Liver (tissue), 8 donors: ENCODE measurements at regions not wholly inside any gene's neighbourhood (a gene's known extent, or its start where the extent isn't known, plus 50 kb on each side); places are given as distances from the start of the nearest gene placed in this dataset.
"Not testable (repeated sequence)": the region's sequence is repeated elsewhere in the genome, so short reads cannot be mapped to it uniquely, and the experiment has no call there.

Experiments used
- DNase-seq: peaks from one replicate; pipeline ENCODE4 v3.0.0-alpha.2; 2017; ENCODE audit warnings: low spot score
- H3K27ac ChIP-seq, 2 donors: one replicate each; pipeline ENCODE4 v1.7.0; 2013; ENCODE audit warnings: inconsistent platforms in 2 of 2, low read length in 2 of 2, control low read depth in 1 of 2, low read depth in 1 of 2, mild to moderate bottlenecking in 1 of 2
- H3K27me3 ChIP-seq, 4 donors: one replicate each; pipeline versions ENCODE4 v1.6.1 to v1.7.0; 2013; ENCODE audit warnings: low read length in 3 of 4, inconsistent platforms in 1 of 4, mild to moderate bottlenecking in 1 of 4, moderate library complexity in 1 of 4; ENCODE audit not compliant: control insufficient read depth in 4 of 4, insufficient read depth in 4 of 4
- H3K36me3 ChIP-seq, 4 donors: one replicate each; pipeline versions ENCODE4 v1.6.1 to v1.7.0; 2013; ENCODE audit warnings: low read length in 3 of 4, mild to moderate bottlenecking in 3 of 4, low read depth in 1 of 4, moderate library complexity in 1 of 4; ENCODE audit not compliant: control insufficient read depth in 4 of 4, insufficient read depth in 3 of 4
- H3K4me1 ChIP-seq, 4 donors: one replicate each; pipeline versions ENCODE4 v1.6.1 to v1.7.0; 2013; ENCODE audit warnings: low read length in 3 of 4, mild to moderate bottlenecking in 3 of 4, moderate library complexity in 1 of 4; ENCODE audit not compliant: control insufficient read depth in 4 of 4, insufficient read depth in 4 of 4
- H3K4me3 ChIP-seq, 3 donors: one replicate each; pipeline versions ENCODE4 v1.6.1 to v1.7.0; 2013; ENCODE audit warnings: low read length in 3 of 3, control low read depth in 1 of 3, low read depth in 1 of 3, mild to moderate bottlenecking in 1 of 3
- H3K9ac ChIP-seq, 2 donors: one replicate each; pipeline ENCODE4 v1.7.0; 2013; ENCODE audit warnings: low read length in 2 of 2, mild to moderate bottlenecking in 2 of 2, moderate library complexity in 2 of 2, control low read depth in 1 of 2, low read depth in 1 of 2
- H3K9me3 ChIP-seq, 4 donors: one replicate each; pipeline versions ENCODE4 v1.6.1 to v1.7.0; 2013; ENCODE audit warnings: low read length in 3 of 4; ENCODE audit not compliant: control insufficient read depth in 4 of 4
- EGR1 ChIP-seq, 2 donors: IDR thresholded peaks; 2 replicates each; pipeline ENCODE4 v1.6.1; 2016 to 2018; ENCODE audit warnings: antibody characterized with exemption in 2 of 2, low read depth in 2 of 2
- FOXA1 ChIP-seq: IDR thresholded peaks from 2 replicates; pipeline ENCODE4 v1.6.1; 2016; ENCODE audit warnings: antibody characterized with exemption
- FOXA2 ChIP-seq: IDR thresholded peaks from 2 replicates; pipeline ENCODE4 v1.6.1; 2016; ENCODE audit warnings: antibody characterized with exemption
- GABPA ChIP-seq, 2 donors: IDR thresholded peaks in 1 of 2; conservative IDR thresholded peaks in 1 of 2; 2 replicates each; pipeline ENCODE4 v1.6.1; 2016; ENCODE audit warnings: antibody characterized with exemption in 2 of 2, mild to moderate bottlenecking in 1 of 2, moderate library complexity in 1 of 2
- HNF4A ChIP-seq, 2 donors: conservative IDR thresholded peaks; 2 replicates each; pipeline ENCODE4 v1.6.1; 2016; ENCODE audit warnings: antibody characterized with exemption in 2 of 2, mild to moderate bottlenecking in 2 of 2
- HNF4G ChIP-seq: IDR thresholded peaks from 2 replicates; pipeline ENCODE4 v1.6.1; 2016; ENCODE audit warnings: antibody characterized with exemption
- JUND ChIP-seq, 2 donors: IDR thresholded peaks; 2 replicates each; pipeline ENCODE4 v1.6.1; 2016; ENCODE audit warnings: antibody characterized with exemption in 2 of 2
- MAX ChIP-seq: IDR thresholded peaks from 2 replicates; pipeline ENCODE4 v1.6.1; 2016; ENCODE audit warnings: antibody characterized with exemption
- NR2F2 ChIP-seq: IDR thresholded peaks from 2 replicates; pipeline ENCODE4 v1.6.1; 2016; ENCODE audit warnings: antibody characterized with exemption
- RAD21 ChIP-seq, 2 donors: IDR thresholded peaks; 2 replicates each; pipeline ENCODE4 v1.6.1; 2016; ENCODE audit warnings: antibody characterized with exemption in 2 of 2, mild to moderate bottlenecking in 2 of 2
- RXRA ChIP-seq, 2 donors: IDR thresholded peaks; 2 replicates each; pipeline ENCODE4 v1.6.1; 2017 to 2018; ENCODE audit warnings: antibody characterized with exemption in 2 of 2, mild to moderate bottlenecking in 1 of 2
- SP1 ChIP-seq: IDR thresholded peaks from 2 replicates; pipeline ENCODE4 v1.6.1; 2018; ENCODE audit warnings: antibody characterized with exemption, mild to moderate bottlenecking
- TAF1 ChIP-seq: conservative IDR thresholded peaks from 2 replicates; pipeline ENCODE4 v1.6.1; 2016; ENCODE audit warnings: antibody characterized with exemption, mild to moderate bottlenecking
- YY1 ChIP-seq: IDR thresholded peaks from 2 replicates; pipeline ENCODE4 v1.6.1; 2016; ENCODE audit warnings: antibody characterized with exemption, mild to moderate bottlenecking
- ZBTB33 ChIP-seq: IDR thresholded peaks from 2 replicates; pipeline ENCODE4 v1.6.1; 2016; ENCODE audit warnings: antibody characterized with exemption
- whole genome bisulfite sequencing: extraction: QIAGEN DNeasy Blood & Tissue Kit; methylation state at CpG from one replicate; pipeline ENCODE4 v1.1.7; 2013; 5-methylcytosine and 5-hydroxymethylcytosine counted together
- TF ChIP-seq, protein P1 (sequence below): IDR thresholded peaks from 2 replicates; pipeline ENCODE4 v1.6.1; 2016; ENCODE audit warnings: antibody characterized with exemption
- TF ChIP-seq, protein P2 (sequence below): fragments of 150-350 bp; IDR thresholded peaks from 2 replicates; pipeline ENCODE4 v1.5.1; 2017; ENCODE audit warnings: improper control_type of control experiment, low read depth, low read length; ENCODE audit not compliant: missing input control
- TF ChIP-seq, protein P3 (sequence below): IDR thresholded peaks from 2 replicates; pipeline ENCODE4 v1.6.1; 2016; ENCODE audit warnings: antibody characterized with exemption, mild to moderate bottlenecking
- donor health status: healthy.
- donor health status: healthy.
- donor health status: healthy.
- donor health status: healthy.
- donor health status: healthy.

GRCh38 chr3:153055779-153056178, 106.2 kb upstream of the RAP2B start:
- Histone ChIP-seq H3K4me1 (no peaks in the 10 kb centered on the region), H3K9me3 (no peaks in the 10 kb centered on the region), H3K9ac (no peak overlapping the region), H3K27me3 (no peaks in the 10 kb centered on the region), H3K4me3 (no peak overlapping the region), H3K27ac (no peak overlapping the region), H3K36me3 (no peaks in the 10 kb centered on the region)
- TF ChIP-seq MAX (no peak), EGR1 (IDR thresholded peaks at IDR 0.05; ENCODE audit: low read depth in 2 of 2) (no peak), YY1 (no peak), ZBTB33 (no peak), FOXA1 (no peak), SP1 (no peak)
- DNase-seq = no peak
- WGBS = 86% methylated on average over 2 of the region's 2 CpGs

GRCh38 chr3:153058031-153058688, 103.9 kb upstream of the RAP2B start:
- not testable (repeated sequence) for H3K4me1 ChIP-seq, H3K9me3 ChIP-seq, H3K4me3 ChIP-seq, H3K9ac ChIP-seq, DNase-seq, H3K36me3 ChIP-seq, H3K27ac ChIP-seq, H3K27me3 ChIP-seq
- 80% methylated on average over 6 of the region's 6 CpGs for WGBS

GRCh38 chr3:153060346-153060745, 101.7 kb upstream of the RAP2B start:
- WGBS = 82% methylated on average over 5 of the region's 5 CpGs
- no peak for DNase-seq
- H3K36me3 ChIP-seq = no peaks in the 10 kb centered on the region
- H3K9me3 ChIP-seq = no peaks in the 10 kb centered on the region
- no peak for TF ChIP-seq GABPA (IDR thresholded peaks at IDR 0.05 in 1 of 2, conservative IDR thresholded peaks at IDR 0.05 in 1 of 2)
- no peak for TF ChIP-seq SP1
- TF ChIP-seq, protein P1, sequence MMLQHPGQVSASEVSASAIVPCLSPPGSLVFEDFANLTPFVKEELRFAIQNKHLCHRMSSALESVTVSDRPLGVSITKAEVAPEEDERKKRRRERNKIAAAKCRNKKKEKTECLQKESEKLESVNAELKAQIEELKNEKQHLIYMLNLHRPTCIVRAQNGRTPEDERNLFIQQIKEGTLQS = no peak
- no peak for TF ChIP-seq NR2F2
- TF ChIP-seq, protein P2, sequence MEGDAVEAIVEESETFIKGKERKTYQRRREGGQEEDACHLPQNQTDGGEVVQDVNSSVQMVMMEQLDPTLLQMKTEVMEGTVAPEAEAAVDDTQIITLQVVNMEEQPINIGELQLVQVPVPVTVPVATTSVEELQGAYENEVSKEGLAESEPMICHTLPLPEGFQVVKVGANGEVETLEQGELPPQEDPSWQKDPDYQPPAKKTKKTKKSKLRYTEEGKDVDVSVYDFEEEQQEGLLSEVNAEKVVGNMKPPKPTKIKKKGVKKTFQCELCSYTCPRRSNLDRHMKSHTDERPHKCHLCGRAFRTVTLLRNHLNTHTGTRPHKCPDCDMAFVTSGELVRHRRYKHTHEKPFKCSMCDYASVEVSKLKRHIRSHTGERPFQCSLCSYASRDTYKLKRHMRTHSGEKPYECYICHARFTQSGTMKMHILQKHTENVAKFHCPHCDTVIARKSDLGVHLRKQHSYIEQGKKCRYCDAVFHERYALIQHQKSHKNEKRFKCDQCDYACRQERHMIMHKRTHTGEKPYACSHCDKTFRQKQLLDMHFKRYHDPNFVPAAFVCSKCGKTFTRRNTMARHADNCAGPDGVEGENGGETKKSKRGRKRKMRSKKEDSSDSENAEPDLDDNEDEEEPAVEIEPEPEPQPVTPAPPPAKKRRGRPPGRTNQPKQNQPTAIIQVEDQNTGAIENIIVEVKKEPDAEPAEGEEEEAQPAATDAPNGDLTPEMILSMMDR = no peak
- no peak for TF ChIP-seq TAF1
- TF ChIP-seq HNF4G = no peak
- no peak for TF ChIP-seq EGR1 (IDR thresholded peaks at IDR 0.05; ENCODE audit: low read depth in 2 of 2)
- TF ChIP-seq RAD21 (IDR thresholded peaks at IDR 0.05) = no peak
- TF ChIP-seq, protein P3, sequence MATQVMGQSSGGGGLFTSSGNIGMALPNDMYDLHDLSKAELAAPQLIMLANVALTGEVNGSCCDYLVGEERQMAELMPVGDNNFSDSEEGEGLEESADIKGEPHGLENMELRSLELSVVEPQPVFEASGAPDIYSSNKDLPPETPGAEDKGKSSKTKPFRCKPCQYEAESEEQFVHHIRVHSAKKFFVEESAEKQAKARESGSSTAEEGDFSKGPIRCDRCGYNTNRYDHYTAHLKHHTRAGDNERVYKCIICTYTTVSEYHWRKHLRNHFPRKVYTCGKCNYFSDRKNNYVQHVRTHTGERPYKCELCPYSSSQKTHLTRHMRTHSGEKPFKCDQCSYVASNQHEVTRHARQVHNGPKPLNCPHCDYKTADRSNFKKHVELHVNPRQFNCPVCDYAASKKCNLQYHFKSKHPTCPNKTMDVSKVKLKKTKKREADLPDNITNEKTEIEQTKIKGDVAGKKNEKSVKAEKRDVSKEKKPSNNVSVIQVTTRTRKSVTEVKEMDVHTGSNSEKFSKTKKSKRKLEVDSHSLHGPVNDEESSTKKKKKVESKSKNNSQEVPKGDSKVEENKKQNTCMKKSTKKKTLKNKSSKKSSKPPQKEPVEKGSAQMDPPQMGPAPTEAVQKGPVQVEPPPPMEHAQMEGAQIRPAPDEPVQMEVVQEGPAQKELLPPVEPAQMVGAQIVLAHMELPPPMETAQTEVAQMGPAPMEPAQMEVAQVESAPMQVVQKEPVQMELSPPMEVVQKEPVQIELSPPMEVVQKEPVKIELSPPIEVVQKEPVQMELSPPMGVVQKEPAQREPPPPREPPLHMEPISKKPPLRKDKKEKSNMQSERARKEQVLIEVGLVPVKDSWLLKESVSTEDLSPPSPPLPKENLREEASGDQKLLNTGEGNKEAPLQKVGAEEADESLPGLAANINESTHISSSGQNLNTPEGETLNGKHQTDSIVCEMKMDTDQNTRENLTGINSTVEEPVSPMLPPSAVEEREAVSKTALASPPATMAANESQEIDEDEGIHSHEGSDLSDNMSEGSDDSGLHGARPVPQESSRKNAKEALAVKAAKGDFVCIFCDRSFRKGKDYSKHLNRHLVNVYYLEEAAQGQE = no peak
- TF ChIP-seq RXRA (IDR thresholded peaks at IDR 0.05) = no peak
- no peak for TF ChIP-seq HNF4A (conservative IDR thresholded peaks at IDR 0.05)
- no peak for TF ChIP-seq JUND (IDR thresholded peaks at IDR 0.05)
- TF ChIP-seq MAX = no peak
- TF ChIP-seq FOXA2 = no peak
- TF ChIP-seq FOXA1 = no peak
- TF ChIP-seq YY1 = no peak
- H3K4me3 ChIP-seq = no peak overlapping the region
- no peak overlapping the region for H3K9ac ChIP-seq
- no peaks in the 10 kb centered on the region for H3K4me1 ChIP-seq
- no peaks in the 10 kb centered on the region for H3K27me3 ChIP-seq
- H3K27ac ChIP-seq = no peak overlapping the region
